SK-N-SH treated with all-trans-retinoic acid at 6 μM for 48 hours (cell line): ENCODE measurements at regions not wholly inside any gene's neighbourhood (a gene's known extent, or its start where the extent isn't known, plus 50 kb on each side); places are given as distances from the start of the nearest gene placed in this dataset.

Experiments
- ATAC-seq: fragments of 200-7000 bp; cut with Tn5 transposase; 3 replicates; pipeline ENCODE4 v1.9.1; 2020; ENCODE audit warnings: mild to moderate bottlenecking, moderate library complexity
- ARNTL ChIP-seq: fragments of 450-650 bp; formaldehyde crosslinking; IDR thresholded peaks from 2 replicates; pipeline ENCODE4 v1.5.0; 2020; ENCODE audit warnings: low read depth, mild to moderate bottlenecking, moderate library complexity, borderline replicate concordance
- CREB5 ChIP-seq: fragments of 250-450 bp; sonication (Bioruptor Pico); IDR thresholded peaks from 2 replicates; pipeline ENCODE4 v1.5.1; 2020; ENCODE audit warnings: low read depth, mild to moderate bottlenecking, moderate library complexity
- CSDC2 ChIP-seq: fragments of 250-450 bp; sonication (Bioruptor Pico); IDR thresholded peaks from 2 replicates; pipeline ENCODE4 v1.5.0; 2020; ENCODE audit warnings: mild to moderate bottlenecking, moderate library complexity
- CSRNP3 ChIP-seq: fragments of 250-450 bp; sonication (Bioruptor Pico); IDR thresholded peaks from 2 replicates; pipeline ENCODE4 v1.5.1; 2021; ENCODE audit warnings: mild to moderate bottlenecking, moderate library complexity
- ISL1 ChIP-seq: fragments of 250-450 bp; sonication (Bioruptor Pico); IDR thresholded peaks from 2 replicates; pipeline ENCODE4 v2.1.2; 2022; ENCODE audit warnings: mild to moderate bottlenecking, moderate library complexity
- OSR1 ChIP-seq: fragments of 250-450 bp; sonication (Bioruptor Pico); IDR thresholded peaks from 2 replicates; pipeline ENCODE4 v1.8.0; 2022; ENCODE audit warnings: moderate library complexity, mild to moderate bottlenecking, inconsistent platforms
- PATZ1 ChIP-seq: fragments of 250-450 bp; sonication (Bioruptor Pico); IDR thresholded peaks from 2 replicates; pipeline ENCODE4 v1.8.0; 2020; ENCODE audit warnings: mild to moderate bottlenecking, moderate library complexity, borderline replicate concordance
- POU6F1 ChIP-seq: fragments of 250-450 bp; sonication (Bioruptor Pico); IDR thresholded peaks from 2 replicates; pipeline ENCODE4 v1.8.0; 2021; ENCODE audit warnings: low read depth, mild to moderate bottlenecking, moderate library complexity, borderline replicate concordance
- PPARA ChIP-seq: fragments of 250-450 bp; sonication (Bioruptor Pico); IDR thresholded peaks from 2 replicates; pipeline ENCODE4 v1.5.0; 2020; ENCODE audit warnings: mild to moderate bottlenecking, borderline replicate concordance
- SNAI2 ChIP-seq: fragments of 250-450 bp; sonication (Bioruptor Pico); IDR thresholded peaks from 2 replicates; pipeline ENCODE4 v1.5.0; 2020; ENCODE audit warnings: mild to moderate bottlenecking, moderate library complexity
- TCF4 ChIP-seq: fragments of 250-450 bp; sonication (Bioruptor Pico); IDR thresholded peaks from 2 replicates; pipeline ENCODE4 v1.8.0; 2021; ENCODE audit warnings: mild to moderate bottlenecking, moderate library complexity, borderline replicate concordance
- TOX ChIP-seq: fragments of 250-450 bp; sonication (Bioruptor Pico); IDR thresholded peaks from 2 replicates; pipeline ENCODE4 v1.8.0; 2021; ENCODE audit warnings: mild to moderate bottlenecking, moderate library complexity, borderline replicate concordance
- TSHZ2 ChIP-seq: fragments of 250-450 bp; sonication (Bioruptor Pico); IDR thresholded peaks from 2 replicates; pipeline ENCODE4 v1.5.0; 2020; ENCODE audit warnings: mild to moderate bottlenecking, moderate library complexity
- ZC3H10 ChIP-seq: fragments of 250-450 bp; sonication (Bioruptor Pico); IDR thresholded peaks from 2 replicates; pipeline ENCODE4 v1.5.1; 2021; ENCODE audit warnings: mild to moderate bottlenecking, moderate library complexity
- ZFP3 ChIP-seq: fragments of 250-450 bp; sonication (Bioruptor Pico); IDR thresholded peaks from 2 replicates; pipeline ENCODE4 v1.5.0; 2020; ENCODE audit warnings: mild to moderate bottlenecking, moderate library complexity
- ZFP30 ChIP-seq: fragments of 450-650 bp; formaldehyde crosslinking; IDR thresholded peaks from 2 replicates; pipeline ENCODE4 v1.5.0; 2022; ENCODE audit warnings: mild to moderate bottlenecking, moderate library complexity
- ZNF565 ChIP-seq: fragments of 450-650 bp; formaldehyde crosslinking; conservative IDR thresholded peaks from 2 replicates; pipeline ENCODE4 v1.5.0; 2020; ENCODE audit warnings: low read depth, mild to moderate bottlenecking, moderate library complexity
- ZNF70 ChIP-seq: fragments of 450-650 bp; formaldehyde crosslinking; IDR thresholded peaks from 2 replicates; pipeline ENCODE4 v1.5.0; 2020; ENCODE audit warnings: mild to moderate bottlenecking, moderate library complexity
- ZNF8 ChIP-seq: fragments of 450-650 bp; formaldehyde crosslinking; IDR thresholded peaks from 2 replicates; pipeline ENCODE4 v1.5.0; 2020; ENCODE audit warnings: mild to moderate bottlenecking, moderate library complexity

GRCh38 chr18:45547910-45548309 is 67.4 kb upstream of the SLC14A2 start:
- ATAC-seq = no peak

GRCh38 chr18:45548614-45549013 is 66.7 kb upstream of the SLC14A2 start:
- no peak for TF ChIP-seq ZFP30 (CRISPR knock-in tag)
- no peak for ATAC-seq

More at GRCh38 chr18:45547910-45548309, 67.4 kb upstream of the SLC14A2 start:
- no peak for TF ChIP-seq TOX (CRISPR knock-in tag)
- no peak for TF ChIP-seq CREB5 (CRISPR knock-in tag)
- no peak for TF ChIP-seq CSDC2
- TF ChIP-seq POU6F1 (CRISPR knock-in tag) = no peak

GRCh38 chr18:45549290-45549689 is 66.0 kb upstream of the SLC14A2 start:
- TF ChIP-seq SNAI2 (no peak), TSHZ2 (CRISPR knock-in tag) (no peak), CSRNP3 (no peak), TOX (CRISPR knock-in tag) (no peak), TCF4 (no peak), CSDC2 (no peak), OSR1 (CRISPR knock-in tag) (no peak), ISL1 (CRISPR knock-in tag) (no peak), ZFP3 (no peak), ZNF70 (CRISPR knock-in tag) (no peak), POU6F1 (CRISPR knock-in tag) (no peak), ZC3H10 (CRISPR knock-in tag) (no peak), PATZ1 (CRISPR knock-in tag) (no peak), ARNTL (CRISPR knock-in tag) (no peak), CREB5 (CRISPR knock-in tag) (no peak), ZNF565 (CRISPR knock-in tag) (no peak), ZNF8 (CRISPR knock-in tag) (no peak), ZFP30 (CRISPR knock-in tag) (no peak), PPARA (CRISPR knock-in tag) (no peak)
- ATAC-seq = no peak
